Liver (tissue), 3 donors: ENCODE measurements at regions not wholly inside any gene's neighbourhood (a gene's known extent, or its start where the extent isn't known, plus 50 kb on each side); places are given as distances from the start of the nearest gene placed in this dataset.

Source experiments
- RAD21 ChIP-seq, 2 donors: IDR thresholded peaks; 2 replicates each; pipeline ENCODE4 v1.6.1; 2016; ENCODE audit warnings: antibody characterized with exemption in 2 of 2, mild to moderate bottlenecking in 2 of 2
- TF ChIP-seq, protein P1 (sequence below): fragments of 150-350 bp; IDR thresholded peaks from 2 replicates; pipeline ENCODE4 v1.5.1; 2017; ENCODE audit warnings: improper control_type of control experiment, low read depth, low read length; ENCODE audit not compliant: missing input control
- TF ChIP-seq, protein P2 (sequence below): IDR thresholded peaks from 2 replicates; pipeline ENCODE4 v1.6.1; 2016; ENCODE audit warnings: antibody characterized with exemption
- donor health status: healthy.
- donor health status: healthy.

DNA sequence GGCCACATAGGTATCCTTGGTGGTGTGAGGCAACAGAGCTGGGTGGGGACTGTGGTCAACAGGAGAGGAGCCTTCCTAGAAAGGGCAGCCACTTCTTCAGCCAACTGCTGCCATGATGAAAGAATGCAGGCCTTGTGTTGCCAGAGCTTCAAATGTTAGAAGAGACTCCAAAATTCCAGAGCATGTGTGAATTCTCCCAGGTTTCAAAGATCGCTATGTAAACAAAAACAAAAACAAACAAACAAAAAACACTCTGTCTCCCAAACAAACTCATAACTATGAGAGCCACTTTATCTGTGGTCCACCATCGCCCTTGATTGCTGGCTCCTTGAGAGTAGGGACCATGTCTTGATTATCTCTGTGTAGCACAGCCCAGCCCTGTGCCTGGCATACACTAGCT is 55.5 kb upstream of the ZNF423 start:
- TF ChIP-seq, protein P1, sequence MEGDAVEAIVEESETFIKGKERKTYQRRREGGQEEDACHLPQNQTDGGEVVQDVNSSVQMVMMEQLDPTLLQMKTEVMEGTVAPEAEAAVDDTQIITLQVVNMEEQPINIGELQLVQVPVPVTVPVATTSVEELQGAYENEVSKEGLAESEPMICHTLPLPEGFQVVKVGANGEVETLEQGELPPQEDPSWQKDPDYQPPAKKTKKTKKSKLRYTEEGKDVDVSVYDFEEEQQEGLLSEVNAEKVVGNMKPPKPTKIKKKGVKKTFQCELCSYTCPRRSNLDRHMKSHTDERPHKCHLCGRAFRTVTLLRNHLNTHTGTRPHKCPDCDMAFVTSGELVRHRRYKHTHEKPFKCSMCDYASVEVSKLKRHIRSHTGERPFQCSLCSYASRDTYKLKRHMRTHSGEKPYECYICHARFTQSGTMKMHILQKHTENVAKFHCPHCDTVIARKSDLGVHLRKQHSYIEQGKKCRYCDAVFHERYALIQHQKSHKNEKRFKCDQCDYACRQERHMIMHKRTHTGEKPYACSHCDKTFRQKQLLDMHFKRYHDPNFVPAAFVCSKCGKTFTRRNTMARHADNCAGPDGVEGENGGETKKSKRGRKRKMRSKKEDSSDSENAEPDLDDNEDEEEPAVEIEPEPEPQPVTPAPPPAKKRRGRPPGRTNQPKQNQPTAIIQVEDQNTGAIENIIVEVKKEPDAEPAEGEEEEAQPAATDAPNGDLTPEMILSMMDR, result no peak
- TF ChIP-seq RAD21 (IDR thresholded peaks at IDR 0.05), result no peak
- TF ChIP-seq, protein P2, sequence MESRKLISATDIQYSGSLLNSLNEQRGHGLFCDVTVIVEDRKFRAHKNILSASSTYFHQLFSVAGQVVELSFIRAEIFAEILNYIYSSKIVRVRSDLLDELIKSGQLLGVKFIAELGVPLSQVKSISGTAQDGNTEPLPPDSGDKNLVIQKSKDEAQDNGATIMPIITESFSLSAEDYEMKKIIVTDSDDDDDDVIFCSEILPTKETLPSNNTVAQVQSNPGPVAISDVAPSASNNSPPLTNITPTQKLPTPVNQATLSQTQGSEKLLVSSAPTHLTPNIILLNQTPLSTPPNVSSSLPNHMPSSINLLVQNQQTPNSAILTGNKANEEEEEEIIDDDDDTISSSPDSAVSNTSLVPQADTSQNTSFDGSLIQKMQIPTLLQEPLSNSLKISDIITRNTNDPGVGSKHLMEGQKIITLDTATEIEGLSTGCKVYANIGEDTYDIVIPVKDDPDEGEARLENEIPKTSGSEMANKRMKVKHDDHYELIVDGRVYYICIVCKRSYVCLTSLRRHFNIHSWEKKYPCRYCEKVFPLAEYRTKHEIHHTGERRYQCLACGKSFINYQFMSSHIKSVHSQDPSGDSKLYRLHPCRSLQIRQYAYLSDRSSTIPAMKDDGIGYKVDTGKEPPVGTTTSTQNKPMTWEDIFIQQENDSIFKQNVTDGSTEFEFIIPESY, result no peak
